Neural progenitor cell (in vitro differentiated cells): ENCODE measurements at regions not wholly inside any gene's neighbourhood (a gene's known extent, or its start where the extent isn't known, plus 50 kb on each side); places are given as distances from the start of the nearest gene placed in this dataset.
"Not testable (repeated sequence)": the region's sequence is repeated elsewhere in the genome, so short reads cannot be mapped to it uniquely, and the experiment has no call there.

ENCODE experiments used
- EZH2 ChIP-seq: fragments of 200-600 bp; sonication (generic); IDR thresholded peaks from 2 replicates; pipeline ENCODE4 v1.6.1; 2017; ENCODE audit warnings: antibody characterized with exemption, mild to moderate bottlenecking, moderate library complexity
- TF ChIP-seq, protein P1 (sequence below): fragments of 200-600 bp; sonication (generic); IDR thresholded peaks from 2 replicates; pipeline ENCODE4 v1.5.1; 2017; ENCODE audit warnings: antibody characterized with exemption, mild to moderate bottlenecking

DNA sequence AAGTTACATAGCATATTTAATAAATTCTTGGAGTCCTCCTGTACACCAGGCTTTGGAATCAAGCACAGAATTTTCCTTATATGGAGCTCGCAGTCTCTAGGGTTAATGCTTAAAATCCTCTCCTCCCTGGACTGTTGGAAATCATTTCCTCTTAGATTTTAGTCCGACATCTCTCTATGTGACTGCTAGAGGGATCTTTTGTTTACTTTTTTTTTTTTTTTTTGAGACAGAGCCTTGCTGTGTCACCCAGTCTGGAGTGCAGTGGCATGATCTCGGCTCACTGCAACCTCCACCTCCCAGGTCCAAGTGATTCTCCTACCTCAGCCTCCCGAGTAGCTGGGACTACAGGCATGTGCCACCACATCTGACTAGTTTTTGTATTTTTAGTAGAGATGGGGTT lies 84.1 kb upstream of the UMPS start:
- TF ChIP-seq, protein P1, sequence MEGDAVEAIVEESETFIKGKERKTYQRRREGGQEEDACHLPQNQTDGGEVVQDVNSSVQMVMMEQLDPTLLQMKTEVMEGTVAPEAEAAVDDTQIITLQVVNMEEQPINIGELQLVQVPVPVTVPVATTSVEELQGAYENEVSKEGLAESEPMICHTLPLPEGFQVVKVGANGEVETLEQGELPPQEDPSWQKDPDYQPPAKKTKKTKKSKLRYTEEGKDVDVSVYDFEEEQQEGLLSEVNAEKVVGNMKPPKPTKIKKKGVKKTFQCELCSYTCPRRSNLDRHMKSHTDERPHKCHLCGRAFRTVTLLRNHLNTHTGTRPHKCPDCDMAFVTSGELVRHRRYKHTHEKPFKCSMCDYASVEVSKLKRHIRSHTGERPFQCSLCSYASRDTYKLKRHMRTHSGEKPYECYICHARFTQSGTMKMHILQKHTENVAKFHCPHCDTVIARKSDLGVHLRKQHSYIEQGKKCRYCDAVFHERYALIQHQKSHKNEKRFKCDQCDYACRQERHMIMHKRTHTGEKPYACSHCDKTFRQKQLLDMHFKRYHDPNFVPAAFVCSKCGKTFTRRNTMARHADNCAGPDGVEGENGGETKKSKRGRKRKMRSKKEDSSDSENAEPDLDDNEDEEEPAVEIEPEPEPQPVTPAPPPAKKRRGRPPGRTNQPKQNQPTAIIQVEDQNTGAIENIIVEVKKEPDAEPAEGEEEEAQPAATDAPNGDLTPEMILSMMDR, result not testable (repeated sequence)
- TF ChIP-seq EZH2, result not testable (repeated sequence)
